GM18505 (cell line): ENCODE measurements at regions not wholly inside any gene's neighbourhood (a gene's known extent, or its start where the extent isn't known, plus 50 kb on each side); places are given as distances from the start of the nearest gene placed in this dataset.
"Not testable (repeated sequence)": the region's sequence is repeated elsewhere in the genome, so short reads cannot be mapped to it uniquely, and the experiment has no call there.

Experiments
- ATAC-seq: cut with Tn5 transposase; IDR thresholded peaks from one replicate; pipeline ENCODE4 v1.9.1; 2021; ENCODE audit not compliant: unreplicated experiment
- POLR2A ChIP-seq: IDR thresholded peaks from 4 replicates; pipeline ENCODE4 v1.6.1; 2011; ENCODE audit warnings: borderline replicate concordance; ENCODE audit not compliant: insufficient read depth, insufficient read length; ENCODE audit errors: extremely low read depth

DNA sequence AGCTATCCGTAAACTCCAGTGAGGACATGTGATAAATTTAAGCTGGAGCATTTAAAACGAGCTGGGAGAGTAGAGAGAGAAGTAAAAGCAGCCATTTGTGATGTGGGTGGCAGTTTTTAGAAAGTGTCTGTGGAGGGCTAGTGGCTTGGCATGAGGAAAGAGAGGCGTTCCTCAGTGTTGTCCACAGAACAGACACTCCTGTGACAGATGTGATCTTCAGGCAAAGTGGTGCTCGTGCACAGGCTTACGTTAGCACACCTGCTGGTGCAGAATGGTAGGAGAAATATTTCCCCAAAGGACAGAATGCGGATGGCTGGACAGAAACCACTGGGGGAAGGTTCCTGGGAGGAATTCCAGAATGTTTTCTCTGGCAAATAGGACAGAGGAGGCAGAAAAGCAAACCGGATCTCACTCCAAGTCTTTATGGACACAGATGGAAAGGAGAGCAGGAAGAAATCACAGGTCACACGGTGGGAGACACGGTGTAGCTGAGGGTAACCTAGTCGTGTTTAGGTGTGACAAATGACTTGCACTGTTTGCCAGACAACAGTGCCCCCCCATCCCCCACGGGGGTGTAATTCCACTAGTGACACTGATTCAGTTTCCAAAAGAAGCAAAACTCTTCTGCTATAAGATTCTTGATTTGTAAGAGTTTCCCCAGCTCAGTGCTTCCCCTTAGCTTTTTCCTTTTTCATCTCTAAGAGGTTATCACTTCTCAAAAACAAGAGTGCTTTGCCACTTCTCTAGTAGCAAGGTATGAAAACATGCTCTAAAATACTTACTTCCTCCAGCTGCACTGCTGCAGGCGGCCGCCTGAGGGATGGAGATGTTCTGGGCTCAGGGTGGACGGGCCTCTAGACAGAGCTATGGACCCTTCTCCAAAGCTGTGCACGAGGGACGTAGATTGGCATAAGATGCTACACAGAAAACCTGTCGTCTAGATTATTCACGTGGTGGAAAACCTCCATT lies 293.2 kb downstream of the QKI start:
- peak; percentile 46 for ATAC-seq
- no peak for TF ChIP-seq POLR2A

DNA sequence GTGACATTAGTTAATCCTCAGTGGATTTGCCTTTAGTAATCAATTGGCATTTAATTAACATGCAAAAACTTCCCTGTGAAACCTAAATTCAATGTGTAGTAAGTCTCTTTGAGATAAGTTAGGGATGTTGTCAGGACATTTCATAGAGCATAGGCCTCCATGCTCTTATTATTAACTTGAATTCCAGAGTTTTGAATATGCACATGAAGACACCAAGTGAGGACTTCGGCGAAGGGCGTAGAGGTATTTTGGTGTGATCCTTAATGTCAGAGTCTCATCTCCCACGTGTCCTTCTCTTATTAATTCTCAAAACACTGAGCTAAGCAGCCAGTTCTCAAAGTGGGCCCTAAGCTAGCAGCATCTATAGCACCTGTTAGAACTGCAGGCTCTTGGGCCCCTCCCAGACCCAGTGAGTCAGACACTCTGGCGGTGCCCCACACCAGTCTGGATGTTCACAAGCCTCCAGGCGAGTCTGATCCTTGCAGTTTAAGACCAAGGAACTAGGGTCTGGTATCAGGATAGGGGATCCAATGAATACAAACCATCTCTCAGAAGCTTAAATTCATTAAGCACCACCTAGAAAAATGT lies 292.1 kb downstream of the QKI start:
- no peak for TF ChIP-seq POLR2A
- ATAC-seq: no peak

GRCh38 chr6:163705923-163706322 lies 291.4 kb downstream of the QKI start:
- peak; percentile 45 for TF ChIP-seq POLR2A
- ATAC-seq: peak; percentile 58

DNA sequence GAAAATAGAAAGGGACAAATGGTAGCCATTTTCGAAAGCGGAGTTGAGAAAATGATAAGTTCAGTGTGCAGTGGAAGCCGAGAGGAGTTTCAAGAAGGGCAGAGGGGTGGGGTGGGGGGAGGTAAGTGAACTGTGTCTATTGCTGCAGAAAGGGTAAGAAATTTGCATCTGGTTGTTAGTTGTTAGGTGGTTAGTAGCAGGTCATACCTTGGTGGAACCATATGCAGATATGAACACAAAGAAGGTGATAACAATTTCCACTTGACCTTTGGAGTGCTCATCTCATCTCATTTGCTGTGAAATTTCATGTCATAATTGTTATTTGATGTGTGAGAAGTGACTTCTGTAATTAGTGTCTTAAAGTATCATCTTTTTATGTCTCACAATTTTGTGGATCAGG lies 288.2 kb downstream of the QKI start:
- ATAC-seq: no peak
- TF ChIP-seq POLR2A: no peak

DNA sequence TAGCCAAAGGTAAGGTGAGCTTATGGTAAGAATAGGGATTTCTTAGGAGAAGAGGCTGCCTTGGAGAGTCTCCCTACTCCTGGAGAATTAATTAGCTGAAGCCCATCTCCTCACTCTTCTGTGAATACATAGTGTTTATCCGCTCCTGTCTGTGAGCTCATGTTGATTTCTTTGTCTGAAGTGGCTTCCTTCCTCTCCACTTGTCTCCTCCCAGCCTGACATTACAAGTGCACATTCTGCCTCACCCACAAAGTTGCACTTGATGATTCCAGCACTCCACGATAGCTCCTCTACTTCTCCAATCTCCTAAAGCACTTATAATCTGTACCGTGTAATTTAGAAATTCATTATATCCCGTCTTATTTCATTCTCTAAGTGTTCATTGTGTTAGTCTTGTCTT lies 287.2 kb downstream of the QKI start:
- TF ChIP-seq POLR2A: no peak

DNA sequence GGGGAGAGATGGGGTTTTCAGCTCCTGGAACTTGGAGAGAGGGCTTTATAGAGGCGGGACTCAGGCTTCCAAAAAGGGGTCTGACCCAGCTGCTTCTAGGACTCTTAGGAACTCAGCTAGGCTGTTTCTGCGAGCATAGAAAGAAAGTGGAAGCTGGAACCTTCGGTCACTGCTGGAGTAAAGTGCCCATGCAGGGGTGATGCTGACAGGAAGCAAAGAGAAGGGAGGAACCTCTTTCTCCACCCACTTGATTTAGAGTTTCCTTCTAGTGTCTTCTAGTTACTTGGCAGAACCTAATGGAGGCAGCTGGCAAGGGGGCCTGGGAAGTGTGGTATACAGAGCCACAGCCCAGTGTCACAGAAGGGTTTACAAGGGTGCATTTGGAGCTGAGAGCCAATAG lies 283.6 kb downstream of the QKI start:
- no peak for TF ChIP-seq POLR2A
- ATAC-seq: no peak

More for the DNA sequence above, 287.2 kb downstream of the QKI start:
- no peak for ATAC-seq

DNA sequence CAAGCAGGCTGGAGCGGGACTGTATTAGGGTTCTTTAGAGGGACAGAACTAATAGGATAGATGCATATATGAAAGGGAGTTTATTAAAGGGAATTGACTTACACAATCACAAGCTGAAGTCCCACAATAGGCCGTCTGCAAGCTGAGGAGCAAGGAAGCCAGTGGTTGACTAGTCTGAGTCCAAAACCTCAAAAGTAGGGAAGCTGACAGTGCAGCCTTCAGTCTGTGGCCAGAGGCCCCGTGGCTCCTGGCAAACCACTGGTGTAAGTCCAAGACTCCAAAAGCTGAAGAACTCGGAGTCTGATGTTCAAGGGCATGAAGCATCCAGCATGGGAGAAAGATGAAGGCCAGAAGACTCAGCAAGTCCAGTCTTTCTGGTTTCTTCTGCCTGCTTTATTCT lies 281.8 kb downstream of the QKI start:
- not testable (repeated sequence) for ATAC-seq

DNA sequence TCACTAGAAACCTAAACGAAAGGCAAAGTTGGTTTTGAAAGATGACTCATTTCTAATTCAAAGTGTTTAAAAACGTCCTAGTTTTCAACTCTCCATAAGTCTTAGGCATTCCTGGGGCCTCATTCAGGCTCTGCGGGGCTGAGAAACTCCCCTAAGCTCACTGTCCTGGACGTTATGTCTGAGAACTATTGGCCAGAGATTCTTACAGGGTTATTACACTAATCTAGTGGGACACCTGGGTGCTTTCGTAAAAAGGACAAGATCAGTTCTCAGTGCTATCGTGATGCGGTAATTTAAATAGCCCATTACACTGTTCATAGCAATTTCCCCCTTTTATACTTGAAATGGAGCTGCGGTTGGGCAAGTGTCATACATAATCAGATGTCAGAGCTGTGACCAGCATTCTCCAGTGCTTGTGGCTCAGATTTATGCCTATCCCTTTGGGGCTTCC lies 280.9 kb downstream of the QKI start:
- ATAC-seq: no peak

GRCh38 chr6:163694988-163695398 lies 280.5 kb downstream of the QKI start:
- ATAC-seq: no peak
- TF ChIP-seq POLR2A: no peak

More for the DNA sequence above, 280.9 kb downstream of the QKI start:
- TF ChIP-seq POLR2A: no peak

DNA sequence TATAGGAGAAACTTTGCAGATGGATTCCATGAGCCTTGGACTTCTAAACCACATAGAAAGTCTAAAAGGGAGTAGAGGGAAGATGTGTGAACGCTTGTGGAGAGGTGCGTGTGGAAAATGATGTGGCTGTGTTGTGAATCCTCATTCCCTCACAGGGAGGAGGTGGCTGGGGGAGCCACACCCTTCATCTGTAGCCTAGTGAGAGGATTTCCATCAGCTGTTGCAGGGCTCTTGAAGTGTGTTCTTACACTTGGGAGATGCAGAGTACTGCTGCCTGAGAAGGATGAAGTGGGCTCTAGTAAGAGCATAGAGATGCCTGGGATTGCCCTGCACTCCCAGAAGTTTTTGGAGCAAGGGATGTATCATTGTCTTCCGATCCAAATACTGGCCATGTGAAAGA lies 279.6 kb downstream of the QKI start:
- TF ChIP-seq POLR2A: no peak
- ATAC-seq: no peak

- ATAC-seq: no peak
- TF ChIP-seq POLR2A: no peak
Observed at GRCh38 chr6:163691049-163691448, 276.5 kb downstream of the QKI start.

- TF ChIP-seq POLR2A: no peak
- ATAC-seq: no peak
Observed at GRCh38 chr6:163688739-163689362, 274.3 kb downstream of the QKI start.

GRCh38 chr6:163687075-163687474 lies 272.6 kb downstream of the QKI start:
- ATAC-seq: no peak
- no peak for TF ChIP-seq POLR2A

DNA sequence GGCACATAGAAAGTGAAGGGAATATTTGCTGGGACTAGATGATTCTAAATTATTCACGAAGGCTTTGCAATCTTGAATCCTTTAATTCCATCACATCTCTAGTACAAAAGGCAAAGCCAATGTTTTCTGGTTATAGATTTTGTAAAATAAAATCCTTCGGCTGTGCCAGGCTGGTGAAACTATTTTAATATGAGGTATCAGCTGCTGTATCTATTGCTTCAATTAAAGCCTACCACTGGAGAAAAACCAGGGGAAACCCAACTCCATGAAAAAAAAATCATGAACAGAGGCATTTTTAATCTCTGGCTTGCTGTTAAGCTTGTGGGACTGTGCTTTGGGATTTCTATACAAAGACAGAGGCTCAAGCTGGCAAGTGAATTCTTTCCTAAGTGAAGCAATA lies 271.8 kb downstream of the QKI start:
- no peak for TF ChIP-seq POLR2A
- no peak for ATAC-seq

- ATAC-seq: no peak
Observed at GRCh38 chr6:163683105-163683622, 268.6 kb downstream of the QKI start.

More at GRCh38 chr6:163683105-163683622, 268.6 kb downstream of the QKI start:
- no peak for TF ChIP-seq POLR2A
